ENCODE measurements at regions not wholly inside any gene's neighbourhood (a gene's known extent, or its start where the extent isn't known, plus 50 kb on each side); places are given as distances from the start of the nearest gene placed in this dataset.
"Not testable (repeated sequence)": the region's sequence is repeated elsewhere in the genome, so short reads cannot be mapped to it uniquely, and the experiment has no call there.

GRCh38 chr1:232339073-232339472, 290.9 kb downstream of the SIPA1L2 start:
- no peak for ATAC-seq

DNA sequence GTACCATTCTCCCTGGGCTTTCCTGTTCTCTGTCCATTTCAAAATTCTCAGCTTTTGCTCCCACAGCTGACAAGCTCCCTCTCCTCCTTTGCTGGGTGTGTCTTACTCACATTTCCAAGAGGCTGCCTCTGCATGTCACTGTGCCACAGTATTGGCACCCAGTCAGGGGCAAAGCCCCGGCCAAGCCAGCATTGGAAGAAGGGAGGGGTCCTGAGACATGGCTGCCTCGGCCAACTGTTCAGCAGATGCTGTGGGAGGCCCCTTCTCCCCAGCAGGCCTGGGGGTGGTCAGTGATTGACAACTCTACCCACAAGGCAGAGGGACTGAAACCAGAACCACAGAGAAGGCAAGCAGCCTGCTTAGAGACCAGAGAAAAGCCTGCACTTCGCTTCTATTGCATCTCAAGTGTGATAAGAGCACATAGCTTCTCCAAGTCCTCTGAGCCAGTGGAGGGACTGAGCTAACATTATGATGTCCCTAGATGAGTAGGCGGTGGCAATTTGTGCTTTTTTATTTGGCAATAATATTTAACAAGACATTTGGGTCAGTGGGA, 294.1 kb downstream of the SIPA1L2 start:
- ATAC-seq: no peak

- ATAC-seq: no peak
Measured at GRCh38 chr1:232335261-232335660, 294.7 kb downstream of the SIPA1L2 start.

DNA sequence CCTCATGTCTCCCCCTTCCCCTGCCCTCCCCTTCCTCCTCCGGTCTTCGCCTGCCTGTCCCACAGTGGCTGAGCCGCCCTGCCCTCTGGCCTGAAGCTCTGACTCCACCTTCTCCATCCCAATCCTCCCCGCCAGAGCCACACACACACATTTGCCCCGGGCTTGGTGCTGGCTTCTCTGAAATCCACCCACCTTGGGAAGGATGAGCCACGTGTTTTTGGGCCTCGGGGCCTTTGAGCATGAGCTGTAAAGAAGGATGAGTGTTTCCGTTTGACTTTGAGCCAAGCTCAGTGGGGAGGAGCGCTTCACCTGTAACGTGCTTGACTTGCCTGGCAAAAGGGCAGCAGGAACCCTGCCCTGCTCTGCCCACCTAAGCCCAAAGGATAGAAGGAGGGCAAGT, 295.1 kb downstream of the SIPA1L2 start:
- no peak for ATAC-seq

- ATAC-seq: no peak
Measured at GRCh38 chr1:232334246-232334645, 295.7 kb downstream of the SIPA1L2 start.

- no peak for ATAC-seq
Measured at GRCh38 chr1:232333419-232333767, 296.5 kb downstream of the SIPA1L2 start.

DNA sequence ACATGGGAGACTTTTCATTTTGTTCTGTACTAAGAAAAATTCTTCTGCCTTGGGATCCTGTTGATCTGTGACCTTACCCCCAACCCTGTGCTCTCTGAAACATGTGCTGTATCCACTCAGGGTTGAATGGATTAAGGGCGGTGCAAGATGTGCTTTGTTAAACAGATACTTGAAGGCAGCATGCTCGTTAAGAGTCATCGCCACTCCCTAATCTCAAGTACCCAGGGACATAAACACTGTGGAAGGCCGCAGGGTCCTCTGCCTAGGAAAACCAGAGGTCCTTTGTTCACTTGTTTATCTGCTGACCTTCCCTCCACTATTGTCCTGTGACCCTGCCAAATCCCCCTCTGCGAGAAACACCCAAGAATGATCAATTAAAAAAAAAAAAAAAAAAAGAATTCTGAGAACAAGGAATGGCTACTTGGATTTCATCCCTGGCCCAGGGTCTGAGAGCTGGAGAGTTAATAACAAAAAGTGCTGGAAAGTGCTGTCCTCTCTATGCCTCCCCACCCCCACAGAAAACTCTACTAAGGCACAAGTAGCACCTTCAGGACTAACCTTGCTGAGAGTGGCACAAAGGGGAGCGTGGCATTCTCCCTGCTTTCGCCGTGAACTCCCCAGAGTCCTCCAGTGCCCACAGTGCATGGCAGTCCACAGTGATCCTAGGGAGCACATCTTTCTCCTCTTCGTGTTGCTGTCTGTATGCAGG, 297.1 kb downstream of the SIPA1L2 start:
- not testable (repeated sequence) for ATAC-seq

DNA sequence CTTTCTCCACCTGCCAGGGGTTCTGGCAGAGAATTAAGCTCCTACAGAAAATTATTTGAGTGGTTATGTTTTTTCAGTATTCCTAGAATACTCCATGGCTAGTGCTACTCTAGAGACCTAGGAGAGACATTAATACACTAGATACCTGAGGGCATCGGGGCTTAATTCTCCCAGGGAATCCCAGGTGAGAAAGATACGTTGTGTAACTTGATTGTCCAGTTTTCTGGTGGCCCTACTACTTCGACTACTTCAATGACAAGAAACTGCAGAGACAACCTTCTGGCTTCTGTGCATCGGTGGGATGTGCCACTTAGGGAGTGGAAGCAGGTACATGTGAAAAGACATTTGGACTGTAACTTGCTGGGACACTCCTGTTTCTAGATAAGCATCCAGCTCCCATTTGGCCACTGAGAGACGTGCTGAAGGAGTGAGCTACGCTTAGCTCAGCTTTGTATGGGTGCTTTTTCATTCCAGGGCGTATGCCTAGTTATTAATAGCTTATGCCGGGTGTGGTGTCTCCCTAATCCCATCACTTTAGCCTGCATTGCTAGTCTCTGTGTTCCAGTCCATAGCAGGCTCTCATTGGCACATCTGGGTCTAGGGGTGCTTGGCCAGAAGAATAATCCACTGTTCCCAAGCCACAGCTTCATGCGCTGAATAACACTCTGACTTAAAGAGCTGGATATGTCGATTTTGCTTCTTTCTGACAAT, 300.7 kb downstream of the SIPA1L2 start:
- no peak for ATAC-seq

- no peak for ATAC-seq
Measured at GRCh38 chr1:232328486-232329102, 301.3 kb downstream of the SIPA1L2 start.

GRCh38 chr1:232327899-232328298, 302.0 kb downstream of the SIPA1L2 start:
- ATAC-seq: no peak

DNA sequence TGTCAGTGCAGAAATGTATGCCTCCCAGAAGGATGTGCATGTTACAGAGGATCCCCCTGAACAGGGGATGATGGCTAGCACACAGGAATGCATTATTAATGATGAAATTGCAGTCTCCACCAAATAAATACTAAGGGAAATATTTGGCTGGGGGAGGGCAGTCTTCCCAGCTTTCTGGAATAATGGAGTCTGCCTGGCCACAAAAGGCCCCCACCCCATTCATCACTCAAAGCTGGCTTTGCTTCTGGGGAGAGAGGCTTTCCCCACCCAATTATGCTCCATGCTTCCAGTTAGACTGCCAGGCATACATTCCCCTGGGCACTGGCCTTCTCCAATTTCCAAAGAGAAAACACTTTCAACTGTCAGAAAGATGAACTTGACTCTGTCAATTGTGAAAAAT, 302.7 kb downstream of the SIPA1L2 start:
- no peak for ATAC-seq

DNA sequence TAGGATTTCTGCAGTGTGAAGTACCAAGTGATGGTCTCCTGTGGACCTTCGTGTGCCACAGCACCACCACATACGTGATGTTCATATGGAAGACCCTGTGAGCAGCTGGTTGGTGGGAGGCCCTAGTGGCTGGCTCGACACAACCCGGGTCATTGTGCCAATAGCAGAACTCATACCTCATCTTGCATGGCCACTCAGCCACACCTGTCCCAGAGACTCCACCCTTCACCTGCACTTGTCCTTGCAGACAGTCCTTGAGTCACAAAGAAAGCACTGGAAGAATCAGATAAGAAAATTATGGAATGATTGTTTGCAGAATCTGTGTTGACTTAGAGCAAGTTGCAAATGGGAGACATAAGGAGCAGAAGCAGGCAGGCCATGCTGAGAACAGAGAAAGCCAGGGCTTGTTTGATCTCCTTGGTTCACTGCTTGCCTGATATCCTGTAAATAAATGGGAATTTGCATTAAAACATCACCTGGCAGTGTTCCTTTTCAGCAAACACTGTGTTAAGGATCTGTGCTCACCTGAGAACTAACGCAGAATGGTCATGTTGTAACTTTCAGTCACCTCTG, 307.7 kb downstream of the SIPA1L2 start:
- ATAC-seq: no peak

DNA sequence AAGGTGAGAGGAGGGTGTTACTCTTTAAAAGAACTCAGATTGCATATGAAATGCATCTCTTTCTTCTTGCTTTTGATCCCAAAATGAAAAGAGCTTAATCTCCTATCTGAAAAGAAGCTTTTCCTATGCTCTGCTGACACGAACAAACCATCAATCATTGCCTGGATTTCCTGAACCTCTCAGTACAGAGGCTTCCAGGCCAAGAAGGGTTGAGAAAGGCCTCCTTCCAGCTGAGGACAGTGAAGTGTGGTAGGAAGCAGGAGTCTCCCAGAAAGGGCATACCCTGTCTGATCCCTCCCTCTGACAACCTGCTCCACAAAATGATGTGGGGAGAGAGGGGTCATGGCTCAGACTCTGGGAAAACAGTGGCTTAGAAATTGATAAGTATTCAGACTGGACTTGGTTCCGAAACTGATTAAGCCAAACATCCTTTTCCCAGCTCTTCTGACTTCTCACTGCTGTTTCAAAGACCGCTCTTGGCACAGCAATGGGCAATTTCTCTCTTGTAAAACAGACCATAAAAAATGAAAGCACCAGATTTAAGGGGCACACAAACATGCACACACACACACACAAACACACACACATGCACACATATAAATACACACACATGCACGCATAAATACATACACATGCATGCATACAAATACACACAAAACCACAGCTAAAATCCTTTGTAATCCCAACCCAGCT, 310.3 kb downstream of the SIPA1L2 start:
- no peak for ATAC-seq

DNA sequence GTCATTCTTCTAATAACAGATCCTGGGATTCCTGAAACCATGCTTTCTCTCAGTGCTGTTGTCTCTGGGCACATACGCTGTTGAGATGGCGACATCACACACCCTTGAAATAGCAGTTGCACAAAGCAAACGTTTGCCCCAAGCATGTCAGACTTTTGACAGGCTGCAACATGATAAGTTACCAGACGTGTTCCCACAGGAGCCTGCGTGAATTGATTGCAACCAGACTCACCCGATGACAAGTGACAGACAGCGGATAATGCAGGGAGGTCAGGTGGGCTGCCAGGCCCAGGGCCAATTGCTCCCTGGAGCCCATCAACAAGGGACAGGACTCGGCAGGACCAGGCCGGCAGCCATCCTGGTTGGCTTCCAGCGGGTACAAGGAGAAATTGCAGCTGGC, 310.9 kb downstream of the SIPA1L2 start:
- no peak for ATAC-seq

- ATAC-seq: no peak
Measured at GRCh38 chr1:232318143-232318542, 311.8 kb downstream of the SIPA1L2 start.

DNA sequence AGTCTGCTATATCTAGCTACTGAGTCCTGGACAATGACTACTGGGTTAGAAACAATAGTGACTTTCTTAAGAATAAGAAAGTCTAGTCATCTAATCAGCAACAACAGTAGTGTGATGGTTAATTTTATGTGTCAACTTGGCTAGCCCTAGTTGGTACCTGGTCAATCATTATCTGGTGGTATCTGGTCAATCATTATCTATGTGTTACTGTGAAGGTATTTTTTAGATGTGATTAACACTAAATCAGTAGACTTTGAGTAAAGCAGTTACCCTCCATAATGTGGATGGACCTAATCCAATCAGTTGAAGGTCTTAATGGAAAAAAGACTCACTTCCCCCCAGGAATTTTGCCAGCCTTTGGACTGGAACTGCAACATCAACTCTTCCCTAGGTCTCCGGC, 312.6 kb downstream of the SIPA1L2 start:
- ATAC-seq: no peak

- ATAC-seq: no peak
Measured at GRCh38 chr1:232316864-232317263, 313.1 kb downstream of the SIPA1L2 start.

GRCh38 chr1:232313876-232314275, 316.1 kb downstream of the SIPA1L2 start:
- ATAC-seq: not testable (repeated sequence)

DNA sequence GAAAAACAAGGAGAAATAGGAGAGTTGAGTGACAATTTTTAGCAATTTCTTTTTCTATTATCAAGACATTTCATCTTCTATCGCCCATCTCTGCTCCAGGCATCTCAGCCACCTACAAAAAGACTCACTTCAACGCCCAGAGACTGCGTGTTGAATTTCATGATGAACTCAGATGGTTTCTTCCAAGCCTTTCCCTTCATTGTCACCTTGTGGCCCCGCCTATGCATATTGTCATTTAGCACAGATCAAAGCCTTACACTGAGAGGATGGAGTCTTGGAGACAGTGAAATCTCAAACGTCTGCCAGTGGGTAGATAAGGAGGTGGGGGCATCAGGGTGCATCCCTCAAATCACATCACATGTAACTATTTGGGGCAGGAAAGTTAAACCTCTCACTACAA, 319.4 kb downstream of the SIPA1L2 start:
- ATAC-seq: no peak

GRCh38 chr1:232308616-232309015, 321.3 kb downstream of the SIPA1L2 start:
- ATAC-seq: no peak

DNA sequence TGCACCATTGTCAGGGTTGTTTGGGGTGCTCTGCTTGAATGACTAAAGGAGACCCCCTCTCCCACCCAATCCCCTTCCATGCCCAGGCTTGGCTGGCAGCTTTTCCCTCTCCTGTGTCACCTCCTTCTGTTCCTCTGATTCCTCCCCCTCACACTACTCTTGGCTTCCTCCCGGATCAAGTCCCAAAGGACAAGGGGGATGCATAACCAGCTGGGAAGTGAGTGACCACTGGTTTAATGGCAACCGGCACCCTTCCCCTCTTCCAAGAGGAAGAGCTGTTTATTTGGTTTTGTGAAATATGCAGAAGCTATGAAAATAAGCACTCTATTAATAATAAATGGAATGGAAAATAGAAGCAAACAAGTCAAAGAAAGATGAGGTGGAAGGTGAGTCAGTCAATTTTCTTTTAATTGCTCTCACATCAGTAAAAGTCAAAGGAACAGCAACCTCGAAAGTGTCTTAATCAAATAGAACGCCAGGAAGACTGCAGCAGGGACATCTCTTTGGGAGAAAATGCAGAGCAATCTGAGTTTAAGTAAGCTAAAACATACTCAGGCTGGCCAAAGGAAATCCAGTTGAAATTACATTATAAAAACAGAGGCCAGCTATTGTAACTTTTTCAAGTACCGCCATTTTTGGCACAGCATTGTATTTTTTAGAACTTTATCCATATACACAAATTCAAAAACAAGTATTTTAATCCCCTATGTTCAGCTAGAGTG, 322.5 kb downstream of the SIPA1L2 start:
- no peak for ATAC-seq

All from activated CD4-positive, CD25-positive, alpha-beta regulatory T cell treated with anti-CD3 and anti-CD28 coated beads, Interleukin-2, amount 50 U/mL, for 24 hours (primary cell).